WTC11 (cell line): ENCODE measurements at regions not wholly inside any gene's neighbourhood (a gene's known extent, or its start where the extent isn't known, plus 50 kb on each side); places are given as distances from the start of the nearest gene placed in this dataset.

Experiments
- ATAC-seq: fragments of 200-7000 bp; cut with Tn5 transposase; 2 replicates; pipeline ENCODE4 v1.10.0; 2021; ENCODE audit warnings: mild to moderate bottlenecking, moderate library complexity
- CTCF ChIA-PET: fragments of 300-600 bp; sonication (Branson Sonifier 250); formaldehyde crosslinking; loops from one replicate; lab custom pipeline; 2021; ENCODE audit warnings: antibody characterized with exemption; lab: Charles Lee
- POLR2A ChIA-PET: fragments of 350-600 bp; sonication (Branson Sonifier 250); formaldehyde crosslinking; loops from one replicate; lab custom pipeline; 2021; ENCODE audit warnings: antibody characterized with exemption; lab: Charles Lee
- DNase-seq: peaks from one replicate; pipeline ENCODE4 v3.0.0; 2021; ENCODE audit warnings: low spot score
- H3K27ac Mint-ChIP-seq: 2 replicates; pipeline ENCODE4 v1.8.0; 2021; ENCODE audit warnings: mixed read lengths
- H3K27me3 Mint-ChIP-seq: 2 replicates; pipeline ENCODE4 v1.8.0; 2021; ENCODE audit warnings: low read depth, mild to moderate bottlenecking, moderate library complexity, mixed read lengths
- H3K36me3 Mint-ChIP-seq: 2 replicates; pipeline ENCODE4 v1.8.0; 2021; ENCODE audit warnings: mixed read lengths
- H3K4me1 Mint-ChIP-seq: 2 replicates; pipeline ENCODE4 v1.8.0; 2022; ENCODE audit warnings: mixed read lengths
- H3K4me3 Mint-ChIP-seq: 2 replicates; pipeline ENCODE4 v1.8.0; 2021; ENCODE audit warnings: mild to moderate bottlenecking, moderate library complexity, mixed read lengths
- H3K9me3 Mint-ChIP-seq: 2 replicates; pipeline ENCODE4 v1.8.0; 2021; ENCODE audit warnings: mixed read lengths
- EMX1 ChIP-seq: fragments of 250-450 bp; sonication (Bioruptor Pico); IDR thresholded peaks from 2 replicates; pipeline ENCODE4 v1.8.0; 2021; ENCODE audit warnings: mild to moderate bottlenecking
- ETV6 ChIP-seq: sonication (generic); formaldehyde crosslinking; IDR thresholded peaks from 2 replicates; pipeline ENCODE4 v1.8.1; 2022; ENCODE audit warnings: mild to moderate bottlenecking, missing genetic modification reagents
- FOXK1 ChIP-seq: sonication (generic); formaldehyde crosslinking; IDR thresholded peaks from 2 replicates; pipeline ENCODE4 v1.8.0; 2022; ENCODE audit warnings: mild to moderate bottlenecking, moderate library complexity, missing genetic modification reagents
- SOX15 ChIP-seq: fragments of 250-450 bp; sonication (Bioruptor Pico); IDR thresholded peaks from 2 replicates; pipeline ENCODE4 v1.9.0; 2021; ENCODE audit warnings: mild to moderate bottlenecking
- TEAD1 ChIP-seq: sonication (generic); formaldehyde crosslinking; IDR thresholded peaks from 2 replicates; pipeline ENCODE4 v1.8.0; 2022; ENCODE audit warnings: mild to moderate bottlenecking, missing genetic modification reagents
- TEAD4 ChIP-seq: sonication (generic); formaldehyde crosslinking; IDR thresholded peaks from 2 replicates; pipeline ENCODE4 v1.8.0; 2022; ENCODE audit warnings: mild to moderate bottlenecking, missing genetic modification reagents
- TP53 ChIP-seq: sonication (generic); formaldehyde crosslinking; IDR thresholded peaks from 2 replicates; pipeline ENCODE4 v1.8.1; 2023; ENCODE audit warnings: mild to moderate bottlenecking, missing genetic modification reagents
- ZNF138 ChIP-seq: sonication (generic); formaldehyde crosslinking; conservative IDR thresholded peaks from 2 replicates; pipeline ENCODE4 v1.8.1; 2022; ENCODE audit warnings: mild to moderate bottlenecking, moderate library complexity, missing genetic modification reagents
- ZNF219 ChIP-seq: sonication (generic); formaldehyde crosslinking; IDR thresholded peaks from 2 replicates; pipeline ENCODE4 v1.8.0; 2023; ENCODE audit warnings: missing genetic modification reagents, mild to moderate bottlenecking, borderline replicate concordance
- ZNF416 ChIP-seq: fragments of 250-450 bp; sonication (Bioruptor Pico); IDR thresholded peaks from 2 replicates; pipeline ENCODE4 v1.9.0; 2021; ENCODE audit warnings: mild to moderate bottlenecking, inconsistent platforms
- TF ChIP-seq, protein P1 (sequence below): fragments of 250-450 bp; sonication (Bioruptor Pico); IDR thresholded peaks from 2 replicates; pipeline ENCODE4 v2.1.2; 2022; ENCODE audit warnings: mild to moderate bottlenecking, moderate library complexity
- TF ChIP-seq, protein P2 (sequence below): sonication (generic); formaldehyde crosslinking; IDR thresholded peaks from 2 replicates; pipeline ENCODE4 v1.8.0; 2023; ENCODE audit warnings: mild to moderate bottlenecking, missing genetic modification reagents
- TF ChIP-seq, protein P3 (sequence below): sonication (generic); formaldehyde crosslinking; IDR thresholded peaks from 2 replicates; pipeline ENCODE4 v1.8.0; 2022; ENCODE audit warnings: mild to moderate bottlenecking, missing genetic modification reagents
- TF ChIP-seq, protein P4 (sequence below): fragments of 250-450 bp; sonication (Bioruptor Pico); IDR thresholded peaks from 2 replicates; pipeline ENCODE4 v1.9.0; 2021; ENCODE audit warnings: mild to moderate bottlenecking
- TF ChIP-seq, protein P5 (sequence below): sonication (generic); formaldehyde crosslinking; IDR thresholded peaks from 2 replicates; pipeline ENCODE4 v1.8.0; 2022; ENCODE audit warnings: mild to moderate bottlenecking, missing genetic modification reagents
- TF ChIP-seq, protein P6 (sequence below): fragments of 250-450 bp; sonication (Bioruptor Pico); IDR thresholded peaks from 2 replicates; pipeline ENCODE4 v1.9.0; 2021; ENCODE audit warnings: moderate library complexity, mild to moderate bottlenecking, inconsistent platforms, borderline replicate concordance
- TF ChIP-seq, protein P7 (sequence below): fragments of 200-600 bp; IDR thresholded peaks from 2 replicates; pipeline ENCODE4 v1.8.0; 2022; ENCODE audit warnings: antibody characterized with exemption

DNA sequence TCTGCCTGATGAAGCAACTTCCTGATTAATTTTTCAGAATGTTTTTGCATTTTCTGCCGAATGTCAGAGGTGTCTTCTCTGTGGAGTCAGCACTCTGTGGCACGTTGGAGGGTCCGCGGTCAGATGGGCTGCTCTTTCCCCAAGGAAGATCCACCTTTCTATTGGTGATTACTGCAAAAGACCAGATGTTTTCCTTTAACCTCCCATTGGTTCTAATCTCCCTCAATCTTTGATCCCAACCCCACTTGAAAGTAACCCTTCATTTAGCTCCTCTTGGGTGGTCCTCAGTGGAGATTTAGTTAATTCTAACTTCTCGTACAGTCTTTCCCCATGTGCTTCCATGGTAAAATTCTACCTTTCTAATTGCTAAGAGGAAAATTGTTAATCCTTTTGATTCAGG lies 397.7 kb upstream of the DDHD1 start:
- Mint-ChIP-seq H3K4me1 (no peaks in the 10 kb centered on the region), H3K27me3 (no peaks in the 10 kb centered on the region), H3K36me3 (no peaks in the 10 kb centered on the region), H3K9me3 (peaks cover 4% of the 10 kb centered on the region; the same call in 1 of the 2 replicates), H3K4me3 (no peak overlapping the region)
- CTCF ChIA-PET, result interaction anchor here (1.0 kb wide), 1 partner anchor 797 kb away, joined by 3 read pairs; no protein-coding TSS in a partner anchor
- ATAC-seq, result no peak
- no peak for TF ChIP-seq ZNF416
- TF ChIP-seq, all 79 proteins: peak for 0
- POLR2A ChIA-PET, result no interaction called here
- DNase-seq, result no peak
- H3K27ac Mint-ChIP-seq, result no peak overlapping the region

DNA sequence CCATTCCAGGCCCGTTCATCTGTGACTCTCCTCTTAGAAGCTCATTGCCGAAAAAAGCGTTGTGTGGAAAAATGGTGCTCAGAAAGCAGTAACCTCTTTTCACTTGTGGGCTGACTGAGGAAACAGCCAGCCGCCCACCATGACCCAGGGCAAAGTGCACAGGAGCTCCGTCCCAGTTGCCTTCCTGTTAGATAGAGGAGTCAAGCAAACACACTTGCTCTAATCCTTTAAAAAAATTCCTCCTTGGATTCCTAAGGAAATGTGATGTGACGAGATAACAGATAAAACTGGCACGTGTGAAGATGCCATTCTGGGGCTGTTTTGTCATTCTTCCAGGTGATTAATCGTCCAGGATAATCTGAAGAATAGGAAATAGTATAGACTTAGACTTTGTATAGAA lies 396.8 kb upstream of the DDHD1 start:
- Mint-ChIP-seq H3K4me3 (no peak overlapping the region), H3K9me3 (peaks cover 4% of the 10 kb centered on the region; the same call in 1 of the 2 replicates), H3K27me3 (no peaks in the 10 kb centered on the region), H3K27ac (no peak overlapping the region), H3K4me1 (no peaks in the 10 kb centered on the region), H3K36me3 (no peaks in the 10 kb centered on the region)
- POLR2A ChIA-PET, result interaction anchor here (0.9 kb wide), 1 partner anchor 397 kb away, joined by 6 read pairs; no protein-coding TSS in a partner anchor
- ATAC-seq (no peak), DNase-seq (no peak)
- CTCF ChIA-PET, result interaction anchor here (1.0 kb wide), 1 partner anchor 798 kb away, joined by 3 read pairs; no protein-coding TSS in a partner anchor
- no peak for TF ChIP-seq TEAD4 (CRISPR knock-in tag)
- TF ChIP-seq, protein P1, sequence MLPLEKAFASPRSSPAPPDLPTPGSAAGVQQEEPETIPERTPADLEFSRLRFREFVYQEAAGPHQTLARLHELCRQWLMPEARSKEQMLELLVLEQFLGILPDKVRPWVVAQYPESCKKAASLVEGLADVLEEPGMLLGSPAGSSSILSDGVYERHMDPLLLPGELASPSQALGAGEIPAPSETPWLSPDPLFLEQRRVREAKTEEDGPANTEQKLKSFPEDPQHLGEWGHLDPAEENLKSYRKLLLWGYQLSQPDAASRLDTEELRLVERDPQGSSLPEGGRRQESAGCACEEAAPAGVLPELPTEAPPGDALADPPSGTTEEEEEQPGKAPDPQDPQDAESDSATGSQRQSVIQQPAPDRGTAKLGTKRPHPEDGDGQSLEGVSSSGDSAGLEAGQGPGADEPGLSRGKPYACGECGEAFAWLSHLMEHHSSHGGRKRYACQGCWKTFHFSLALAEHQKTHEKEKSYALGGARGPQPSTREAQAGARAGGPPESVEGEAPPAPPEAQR (CRISPR knock-in tag), result no peak
- TF ChIP-seq, protein P2, sequence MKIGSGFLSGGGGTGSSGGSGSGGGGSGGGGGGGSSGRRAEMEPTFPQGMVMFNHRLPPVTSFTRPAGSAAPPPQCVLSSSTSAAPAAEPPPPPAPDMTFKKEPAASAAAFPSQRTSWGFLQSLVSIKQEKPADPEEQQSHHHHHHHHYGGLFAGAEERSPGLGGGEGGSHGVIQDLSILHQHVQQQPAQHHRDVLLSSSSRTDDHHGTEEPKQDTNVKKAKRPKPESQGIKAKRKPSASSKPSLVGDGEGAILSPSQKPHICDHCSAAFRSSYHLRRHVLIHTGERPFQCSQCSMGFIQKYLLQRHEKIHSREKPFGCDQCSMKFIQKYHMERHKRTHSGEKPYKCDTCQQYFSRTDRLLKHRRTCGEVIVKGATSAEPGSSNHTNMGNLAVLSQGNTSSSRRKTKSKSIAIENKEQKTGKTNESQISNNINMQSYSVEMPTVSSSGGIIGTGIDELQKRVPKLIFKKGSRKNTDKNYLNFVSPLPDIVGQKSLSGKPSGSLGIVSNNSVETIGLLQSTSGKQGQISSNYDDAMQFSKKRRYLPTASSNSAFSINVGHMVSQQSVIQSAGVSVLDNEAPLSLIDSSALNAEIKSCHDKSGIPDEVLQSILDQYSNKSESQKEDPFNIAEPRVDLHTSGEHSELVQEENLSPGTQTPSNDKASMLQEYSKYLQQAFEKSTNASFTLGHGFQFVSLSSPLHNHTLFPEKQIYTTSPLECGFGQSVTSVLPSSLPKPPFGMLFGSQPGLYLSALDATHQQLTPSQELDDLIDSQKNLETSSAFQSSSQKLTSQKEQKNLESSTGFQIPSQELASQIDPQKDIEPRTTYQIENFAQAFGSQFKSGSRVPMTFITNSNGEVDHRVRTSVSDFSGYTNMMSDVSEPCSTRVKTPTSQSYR (CRISPR knock-in tag), result no peak
- TF ChIP-seq, protein P3, sequence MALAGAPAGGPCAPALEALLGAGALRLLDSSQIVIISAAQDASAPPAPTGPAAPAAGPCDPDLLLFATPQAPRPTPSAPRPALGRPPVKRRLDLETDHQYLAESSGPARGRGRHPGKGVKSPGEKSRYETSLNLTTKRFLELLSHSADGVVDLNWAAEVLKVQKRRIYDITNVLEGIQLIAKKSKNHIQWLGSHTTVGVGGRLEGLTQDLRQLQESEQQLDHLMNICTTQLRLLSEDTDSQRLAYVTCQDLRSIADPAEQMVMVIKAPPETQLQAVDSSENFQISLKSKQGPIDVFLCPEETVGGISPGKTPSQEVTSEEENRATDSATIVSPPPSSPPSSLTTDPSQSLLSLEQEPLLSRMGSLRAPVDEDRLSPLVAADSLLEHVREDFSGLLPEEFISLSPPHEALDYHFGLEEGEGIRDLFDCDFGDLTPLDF (CRISPR knock-in tag), result no peak

DNA sequence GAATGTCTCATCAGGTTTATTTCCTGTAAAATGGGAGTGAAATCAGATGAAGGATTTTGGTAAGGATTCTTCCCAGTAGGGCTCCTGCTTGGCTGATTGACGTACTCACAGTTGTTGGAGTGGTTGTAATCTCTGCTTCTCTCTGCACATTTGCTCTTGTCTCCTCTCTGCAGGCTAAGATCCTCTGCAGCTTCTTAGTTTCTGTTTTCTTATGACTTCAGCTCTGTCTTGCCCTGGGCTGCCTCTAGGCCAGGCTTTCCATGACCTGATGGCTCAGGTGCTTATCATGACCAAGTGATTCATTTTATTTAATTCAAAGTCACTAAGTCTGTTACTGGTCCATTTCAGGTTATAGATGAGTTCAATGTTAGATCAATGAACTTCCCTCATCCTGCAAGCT lies 394.5 kb upstream of the DDHD1 start:
- ATAC-seq (no peak), DNase-seq (no peak)
- ChIA-PET CTCF (no interaction called here), POLR2A (no interaction called here)
- no peaks in the 10 kb centered on the region for H3K27me3 Mint-ChIP-seq
- H3K36me3 Mint-ChIP-seq, result no peaks in the 10 kb centered on the region
- H3K4me3 Mint-ChIP-seq, result no peak overlapping the region
- peaks cover 4% of the 10 kb centered on the region; the same call in 1 of the 2 replicates for H3K9me3 Mint-ChIP-seq
- no peak overlapping the region for H3K27ac Mint-ChIP-seq
- no peaks in the 10 kb centered on the region for H3K4me1 Mint-ChIP-seq
- TF ChIP-seq, protein P4, sequence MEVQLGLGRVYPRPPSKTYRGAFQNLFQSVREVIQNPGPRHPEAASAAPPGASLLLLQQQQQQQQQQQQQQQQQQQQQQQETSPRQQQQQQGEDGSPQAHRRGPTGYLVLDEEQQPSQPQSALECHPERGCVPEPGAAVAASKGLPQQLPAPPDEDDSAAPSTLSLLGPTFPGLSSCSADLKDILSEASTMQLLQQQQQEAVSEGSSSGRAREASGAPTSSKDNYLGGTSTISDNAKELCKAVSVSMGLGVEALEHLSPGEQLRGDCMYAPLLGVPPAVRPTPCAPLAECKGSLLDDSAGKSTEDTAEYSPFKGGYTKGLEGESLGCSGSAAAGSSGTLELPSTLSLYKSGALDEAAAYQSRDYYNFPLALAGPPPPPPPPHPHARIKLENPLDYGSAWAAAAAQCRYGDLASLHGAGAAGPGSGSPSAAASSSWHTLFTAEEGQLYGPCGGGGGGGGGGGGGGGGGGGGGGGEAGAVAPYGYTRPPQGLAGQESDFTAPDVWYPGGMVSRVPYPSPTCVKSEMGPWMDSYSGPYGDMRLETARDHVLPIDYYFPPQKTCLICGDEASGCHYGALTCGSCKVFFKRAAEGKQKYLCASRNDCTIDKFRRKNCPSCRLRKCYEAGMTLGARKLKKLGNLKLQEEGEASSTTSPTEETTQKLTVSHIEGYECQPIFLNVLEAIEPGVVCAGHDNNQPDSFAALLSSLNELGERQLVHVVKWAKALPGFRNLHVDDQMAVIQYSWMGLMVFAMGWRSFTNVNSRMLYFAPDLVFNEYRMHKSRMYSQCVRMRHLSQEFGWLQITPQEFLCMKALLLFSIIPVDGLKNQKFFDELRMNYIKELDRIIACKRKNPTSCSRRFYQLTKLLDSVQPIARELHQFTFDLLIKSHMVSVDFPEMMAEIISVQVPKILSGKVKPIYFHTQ (CRISPR knock-in tag), result no peak
- TF ChIP-seq FOXK1 (CRISPR knock-in tag) (no peak), ETV6 (no peak), ZNF219 (no peak), TEAD1 (CRISPR knock-in tag) (no peak), ZNF138 (CRISPR knock-in tag) (no peak), EMX1 (CRISPR knock-in tag) (no peak), SOX15 (CRISPR knock-in tag) (no peak), TP53 (CRISPR knock-in tag) (no peak)
- TF ChIP-seq, protein P5, sequence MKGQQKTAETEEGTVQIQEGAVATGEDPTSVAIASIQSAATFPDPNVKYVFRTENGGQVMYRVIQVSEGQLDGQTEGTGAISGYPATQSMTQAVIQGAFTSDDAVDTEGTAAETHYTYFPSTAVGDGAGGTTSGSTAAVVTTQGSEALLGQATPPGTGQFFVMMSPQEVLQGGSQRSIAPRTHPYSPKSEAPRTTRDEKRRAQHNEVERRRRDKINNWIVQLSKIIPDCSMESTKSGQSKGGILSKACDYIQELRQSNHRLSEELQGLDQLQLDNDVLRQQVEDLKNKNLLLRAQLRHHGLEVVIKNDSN (CRISPR knock-in tag), result no peak
- TF ChIP-seq, protein P6, sequence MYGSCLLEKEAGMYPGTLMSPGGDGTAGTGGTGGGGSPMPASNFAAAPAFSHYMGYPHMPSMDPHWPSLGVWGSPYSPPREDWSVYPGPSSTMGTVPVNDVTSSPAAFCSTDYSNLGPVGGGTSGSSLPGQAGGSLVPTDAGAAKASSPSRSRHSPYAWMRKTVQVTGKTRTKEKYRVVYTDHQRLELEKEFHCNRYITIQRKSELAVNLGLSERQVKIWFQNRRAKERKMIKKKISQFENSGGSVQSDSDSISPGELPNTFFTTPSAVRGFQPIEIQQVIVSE (CRISPR knock-in tag), result no peak
- TF ChIP-seq, protein P7, sequence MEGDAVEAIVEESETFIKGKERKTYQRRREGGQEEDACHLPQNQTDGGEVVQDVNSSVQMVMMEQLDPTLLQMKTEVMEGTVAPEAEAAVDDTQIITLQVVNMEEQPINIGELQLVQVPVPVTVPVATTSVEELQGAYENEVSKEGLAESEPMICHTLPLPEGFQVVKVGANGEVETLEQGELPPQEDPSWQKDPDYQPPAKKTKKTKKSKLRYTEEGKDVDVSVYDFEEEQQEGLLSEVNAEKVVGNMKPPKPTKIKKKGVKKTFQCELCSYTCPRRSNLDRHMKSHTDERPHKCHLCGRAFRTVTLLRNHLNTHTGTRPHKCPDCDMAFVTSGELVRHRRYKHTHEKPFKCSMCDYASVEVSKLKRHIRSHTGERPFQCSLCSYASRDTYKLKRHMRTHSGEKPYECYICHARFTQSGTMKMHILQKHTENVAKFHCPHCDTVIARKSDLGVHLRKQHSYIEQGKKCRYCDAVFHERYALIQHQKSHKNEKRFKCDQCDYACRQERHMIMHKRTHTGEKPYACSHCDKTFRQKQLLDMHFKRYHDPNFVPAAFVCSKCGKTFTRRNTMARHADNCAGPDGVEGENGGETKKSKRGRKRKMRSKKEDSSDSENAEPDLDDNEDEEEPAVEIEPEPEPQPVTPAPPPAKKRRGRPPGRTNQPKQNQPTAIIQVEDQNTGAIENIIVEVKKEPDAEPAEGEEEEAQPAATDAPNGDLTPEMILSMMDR, result no peak
- TF ChIP-seq, protein P2 (CRISPR knock-in tag), result no peak
